Fibroblast of lung (primary cell): ENCODE measurements at regions not wholly inside any gene's neighbourhood (a gene's known extent, or its start where the extent isn't known, plus 50 kb on each side); places are given as distances from the start of the nearest gene placed in this dataset.

Experiments used
- DNase-seq, 2 donors: peaks; one replicate each; pipeline versions ENCODE4 v3.0.0 to v3.0.0-alpha.2; 2010; ENCODE audit warnings: low read depth in 2 of 2
- H2AFZ ChIP-seq: 2 replicates; pipeline ENCODE4 v1.5.1; 2012; ENCODE audit warnings: low read length, control low read depth, inconsistent platforms
- H3K27ac ChIP-seq: 2 replicates; pipeline ENCODE4 v1.5.1; 2011; ENCODE audit warnings: low read length, control low read depth; ENCODE audit not compliant: insufficient read depth
- H3K27me3 ChIP-seq: 2 replicates; pipeline ENCODE4 v1.5.1; 2011; ENCODE audit warnings: mild to moderate bottlenecking, low read length; ENCODE audit not compliant: control insufficient read depth, insufficient read depth
- H3K36me3 ChIP-seq: 2 replicates; pipeline ENCODE4 v1.5.1; 2011; ENCODE audit warnings: low read length; ENCODE audit not compliant: control insufficient read depth, insufficient read depth
- H3K4me1 ChIP-seq: 2 replicates; pipeline ENCODE4 v1.5.1; 2011; ENCODE audit warnings: low read length; ENCODE audit not compliant: control insufficient read depth, insufficient read depth; ENCODE audit errors: extremely low read depth
- H3K4me2 ChIP-seq: 2 replicates; pipeline ENCODE4 v1.5.1; 2011; ENCODE audit warnings: low read length, control low read depth; ENCODE audit not compliant: insufficient read depth; ENCODE audit errors: extremely low read depth
- H3K4me3 ChIP-seq, 4 experiments: fragments of 200-600 bp in 1 of 4; sonication (generic) in 1 of 4; replicated peaks in 1 of 4; 2 replicates each; pipeline ENCODE4 v1.5.1; 2011 to 2016; ENCODE audit warnings: low read length in 4 of 4, low read depth in 3 of 4, mild to moderate bottlenecking in 3 of 4, control low read depth in 2 of 4, inconsistent platforms in 1 of 4, mixed read lengths in 1 of 4; ENCODE audit not compliant: insufficient read depth in 1 of 4; ENCODE audit errors: control extremely low read depth in 1 of 4
- H3K79me2 ChIP-seq: 2 replicates; pipeline ENCODE4 v1.5.1; 2012; ENCODE audit warnings: mild to moderate bottlenecking, low read length, inconsistent platforms; ENCODE audit not compliant: control insufficient read depth, insufficient read depth
- H3K9ac ChIP-seq: 2 replicates; pipeline ENCODE4 v1.5.1; 2011; ENCODE audit warnings: mild to moderate bottlenecking, low read length, control low read depth; ENCODE audit not compliant: insufficient read depth
- H3K9me3 ChIP-seq: 2 replicates; pipeline ENCODE4 v1.5.1; 2012; ENCODE audit warnings: low read depth, low read length; ENCODE audit not compliant: control insufficient read depth, insufficient read depth
- H4K20me1 ChIP-seq: 2 replicates; pipeline ENCODE4 v1.5.1; 2011; ENCODE audit warnings: low read length; ENCODE audit not compliant: control insufficient read depth, insufficient read depth; ENCODE audit errors: extremely low read depth
- EZH2 ChIP-seq: IDR thresholded peaks from 2 replicates; pipeline ENCODE4 v1.5.1; 2012; ENCODE audit warnings: low read length, control low read depth, mild to moderate bottlenecking; ENCODE audit errors: missing control alignments
- TF ChIP-seq, protein P1 (sequence below), 2 donors: IDR thresholded peaks in 1 of 2; conservative IDR thresholded peaks in 1 of 2; 1 replicate in 1 of 2; 2 replicates in 1 of 2; pipeline ENCODE4 v1.5.1; 2011 to 2012; ENCODE audit warnings: low read length in 2 of 2, control low read depth in 1 of 2, inconsistent platforms in 1 of 2, low read depth in 1 of 2, mild to moderate bottlenecking in 1 of 2

DNA sequence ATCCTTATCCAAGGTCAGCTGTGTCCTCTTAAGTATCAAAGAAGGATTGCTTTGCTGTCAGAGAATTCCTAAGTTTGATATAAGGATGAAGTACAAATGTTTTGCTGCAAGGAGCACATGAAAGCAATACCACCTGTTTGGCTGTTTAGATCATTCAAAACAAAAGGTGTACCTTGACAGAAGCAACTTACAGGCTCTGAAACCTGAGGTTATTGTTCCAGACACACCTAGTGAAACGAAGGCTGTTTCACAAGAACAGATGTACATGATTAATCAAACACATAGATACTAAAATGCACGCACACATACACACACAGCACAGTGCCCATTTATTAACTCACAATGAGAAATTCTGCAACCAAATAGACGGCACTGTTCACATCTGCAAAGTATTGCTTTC lies 166.2 kb downstream of the RBM43 start:
- Histone ChIP-seq H3K4me3 (no peak overlapping the region), H4K20me1 (no peaks in the 10 kb centered on the region), H3K27me3 (no peaks in the 10 kb centered on the region), H3K9ac (no peak overlapping the region), H3K79me2 (no peaks in the 10 kb centered on the region), H3K9me3 (no peaks in the 10 kb centered on the region), H3K4me1 (no peaks in the 10 kb centered on the region), H3K27ac (no peak overlapping the region), H3K36me3 (no peaks in the 10 kb centered on the region), H2AFZ (no peak overlapping the region), H3K4me2 (no peak overlapping the region)
- TF ChIP-seq, protein P1, sequence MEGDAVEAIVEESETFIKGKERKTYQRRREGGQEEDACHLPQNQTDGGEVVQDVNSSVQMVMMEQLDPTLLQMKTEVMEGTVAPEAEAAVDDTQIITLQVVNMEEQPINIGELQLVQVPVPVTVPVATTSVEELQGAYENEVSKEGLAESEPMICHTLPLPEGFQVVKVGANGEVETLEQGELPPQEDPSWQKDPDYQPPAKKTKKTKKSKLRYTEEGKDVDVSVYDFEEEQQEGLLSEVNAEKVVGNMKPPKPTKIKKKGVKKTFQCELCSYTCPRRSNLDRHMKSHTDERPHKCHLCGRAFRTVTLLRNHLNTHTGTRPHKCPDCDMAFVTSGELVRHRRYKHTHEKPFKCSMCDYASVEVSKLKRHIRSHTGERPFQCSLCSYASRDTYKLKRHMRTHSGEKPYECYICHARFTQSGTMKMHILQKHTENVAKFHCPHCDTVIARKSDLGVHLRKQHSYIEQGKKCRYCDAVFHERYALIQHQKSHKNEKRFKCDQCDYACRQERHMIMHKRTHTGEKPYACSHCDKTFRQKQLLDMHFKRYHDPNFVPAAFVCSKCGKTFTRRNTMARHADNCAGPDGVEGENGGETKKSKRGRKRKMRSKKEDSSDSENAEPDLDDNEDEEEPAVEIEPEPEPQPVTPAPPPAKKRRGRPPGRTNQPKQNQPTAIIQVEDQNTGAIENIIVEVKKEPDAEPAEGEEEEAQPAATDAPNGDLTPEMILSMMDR (conservative IDR thresholded peaks at IDR 0.05 in 1 of 2, IDR thresholded peaks at IDR 0.05 in 1 of 2; ENCODE audit: low read depth in 1 of 2, low read length in 2 of 2): no peak
- no peak for DNase-seq

- H3K36me3 ChIP-seq: no peaks in the 10 kb centered on the region
- H3K4me2 ChIP-seq: no peak overlapping the region
- H3K79me2 ChIP-seq: no peaks in the 10 kb centered on the region
- H4K20me1 ChIP-seq: no peaks in the 10 kb centered on the region
- no peak overlapping the region for H3K4me3 ChIP-seq
- TF ChIP-seq EZH2: no peak
- TF ChIP-seq, protein P1 (conservative IDR thresholded peaks at IDR 0.05 in 1 of 2, IDR thresholded peaks at IDR 0.05 in 1 of 2; ENCODE audit: low read depth in 1 of 2, low read length in 2 of 2): no peak
- H3K27ac ChIP-seq: no peak overlapping the region
- H2AFZ ChIP-seq: no peak overlapping the region
- H3K4me1 ChIP-seq: no peaks in the 10 kb centered on the region
- no peak overlapping the region for H3K9ac ChIP-seq
- H3K9me3 ChIP-seq: no peaks in the 10 kb centered on the region
- H3K27me3 ChIP-seq: no peaks in the 10 kb centered on the region
- DNase-seq: no peak
Observed at GRCh38 chr2:151091583-151091982, 170.1 kb downstream of the RBM43 start.

GRCh38 chr2:151087377-151087776 lies 174.3 kb downstream of the RBM43 start:
- no peaks in the 10 kb centered on the region for H4K20me1 ChIP-seq
- no peak overlapping the region for H3K27ac ChIP-seq
- no peaks in the 10 kb centered on the region for H3K27me3 ChIP-seq
- no peak overlapping the region for H3K4me2 ChIP-seq
- no peaks in the 10 kb centered on the region for H3K36me3 ChIP-seq
- no peak overlapping the region for H3K4me3 ChIP-seq
- H3K4me1 ChIP-seq: no peaks in the 10 kb centered on the region
- no peaks in the 10 kb centered on the region for H3K9me3 ChIP-seq
- H3K79me2 ChIP-seq: no peaks in the 10 kb centered on the region
- no peak for DNase-seq
- TF ChIP-seq, protein P1 (conservative IDR thresholded peaks at IDR 0.05 in 1 of 2, IDR thresholded peaks at IDR 0.05 in 1 of 2; ENCODE audit: low read depth in 1 of 2, low read length in 2 of 2): no peak
- no peak for TF ChIP-seq EZH2
- H3K9ac ChIP-seq: no peak overlapping the region
- no peak overlapping the region for H2AFZ ChIP-seq
